Rectal smooth muscle tissue (tissue), 1 donor: ENCODE measurements at regions not wholly inside any gene's neighbourhood (a gene's known extent, or its start where the extent isn't known, plus 50 kb on each side); places are given as distances from the start of the nearest gene placed in this dataset.

Experiments used
- H3K27ac ChIP-seq: one replicate; pipeline ENCODE4 v1.7.0; 2013; ENCODE audit warnings: low read depth, low read length, inconsistent platforms
- H3K27me3 ChIP-seq: one replicate; pipeline ENCODE4 v1.7.0; 2013; ENCODE audit warnings: low read length; ENCODE audit not compliant: control insufficient read depth, insufficient read depth
- H3K36me3 ChIP-seq: one replicate; pipeline ENCODE4 v1.7.0; 2013; ENCODE audit warnings: low read length; ENCODE audit not compliant: control insufficient read depth, insufficient read depth
- H3K4me1 ChIP-seq: one replicate; pipeline ENCODE4 v1.7.0; 2013; ENCODE audit warnings: low read length; ENCODE audit not compliant: control insufficient read depth, insufficient read depth
- H3K4me3 ChIP-seq: one replicate; pipeline ENCODE4 v1.7.0; 2013; ENCODE audit warnings: low read length
- H3K9ac ChIP-seq: one replicate; pipeline ENCODE4 v1.7.0; 2013; ENCODE audit warnings: low read length

- H3K4me1 ChIP-seq, result no peaks in the 10 kb centered on the region
- H3K4me3 ChIP-seq, result no peak overlapping the region
- H3K27me3 ChIP-seq, result no peaks in the 10 kb centered on the region
- no peaks in the 10 kb centered on the region for H3K36me3 ChIP-seq
- H3K9ac ChIP-seq, result no peak overlapping the region
- no peak overlapping the region for H3K27ac ChIP-seq
Observed at GRCh38 chr7:67863911-67864310, 867.3 kb downstream of the TYW1 start.

- Histone ChIP-seq H3K4me3 (no peak overlapping the region), H3K4me1 (no peaks in the 10 kb centered on the region), H3K27me3 (no peaks in the 10 kb centered on the region), H3K9ac (no peak overlapping the region), H3K36me3 (no peaks in the 10 kb centered on the region), H3K27ac (no peak overlapping the region)
Observed at GRCh38 chr7:67866054-67866453, 869.4 kb downstream of the TYW1 start.

GRCh38 chr7:67866812-67867211 is 870.2 kb downstream of the TYW1 start:
- H3K27ac ChIP-seq, result no peak overlapping the region
- H3K4me3 ChIP-seq, result no peak overlapping the region
- no peaks in the 10 kb centered on the region for H3K27me3 ChIP-seq
- no peaks in the 10 kb centered on the region for H3K4me1 ChIP-seq
- no peaks in the 10 kb centered on the region for H3K36me3 ChIP-seq
- no peak overlapping the region for H3K9ac ChIP-seq

- Histone ChIP-seq H3K4me3 (no peak overlapping the region), H3K4me1 (no peaks in the 10 kb centered on the region), H3K36me3 (no peaks in the 10 kb centered on the region), H3K9ac (no peak overlapping the region), H3K27ac (no peak overlapping the region), H3K27me3 (no peaks in the 10 kb centered on the region)
Observed at GRCh38 chr7:67870396-67870795, 873.8 kb downstream of the TYW1 start.

GRCh38 chr7:67875558-67875957 is 878.9 kb downstream of the TYW1 start:
- Histone ChIP-seq H3K4me1 (no peaks in the 10 kb centered on the region), H3K9ac (no peak overlapping the region), H3K4me3 (no peak overlapping the region), H3K27ac (no peak overlapping the region), H3K27me3 (no peaks in the 10 kb centered on the region), H3K36me3 (no peaks in the 10 kb centered on the region)

- Histone ChIP-seq H3K27me3 (no peaks in the 10 kb centered on the region), H3K9ac (no peak overlapping the region), H3K4me3 (no peak overlapping the region), H3K36me3 (no peaks in the 10 kb centered on the region), H3K4me1 (no peaks in the 10 kb centered on the region), H3K27ac (no peak overlapping the region)
Observed at GRCh38 chr7:67878808-67879207, 882.2 kb downstream of the TYW1 start.

- no peak overlapping the region for H3K27ac ChIP-seq
- H3K4me3 ChIP-seq, result no peak overlapping the region
- H3K4me1 ChIP-seq, result no peaks in the 10 kb centered on the region
- no peaks in the 10 kb centered on the region for H3K27me3 ChIP-seq
- no peaks in the 10 kb centered on the region for H3K36me3 ChIP-seq
- H3K9ac ChIP-seq, result no peak overlapping the region
Observed at GRCh38 chr7:67882843-67883242, 886.2 kb downstream of the TYW1 start.

- no peak overlapping the region for H3K27ac ChIP-seq
- no peaks in the 10 kb centered on the region for H3K36me3 ChIP-seq
- no peak overlapping the region for H3K4me3 ChIP-seq
- no peak overlapping the region for H3K9ac ChIP-seq
- H3K27me3 ChIP-seq, result no peaks in the 10 kb centered on the region
- H3K4me1 ChIP-seq, result no peaks in the 10 kb centered on the region
Observed at GRCh38 chr7:67890316-67890715, 893.7 kb downstream of the TYW1 start.

- Histone ChIP-seq H3K4me3 (no peak overlapping the region), H3K36me3 (no peaks in the 10 kb centered on the region), H3K27ac (no peak overlapping the region)
Observed at GRCh38 chr7:67894746-67895145, 898.1 kb downstream of the TYW1 start.

GRCh38 chr7:67896721-67897120 is 900.1 kb downstream of the TYW1 start:
- no peak overlapping the region for H3K4me3 ChIP-seq
- no peaks in the 10 kb centered on the region for H3K27me3 ChIP-seq
- no peaks in the 10 kb centered on the region for H3K36me3 ChIP-seq
- H3K4me1 ChIP-seq, result no peaks in the 10 kb centered on the region
- H3K9ac ChIP-seq, result no peak overlapping the region
- H3K27ac ChIP-seq, result no peak overlapping the region

More at GRCh38 chr7:67894746-67895145, 898.1 kb downstream of the TYW1 start:
- no peak overlapping the region for H3K9ac ChIP-seq
- no peaks in the 10 kb centered on the region for H3K27me3 ChIP-seq
- no peaks in the 10 kb centered on the region for H3K4me1 ChIP-seq

GRCh38 chr7:67900456-67900855 is 903.8 kb downstream of the TYW1 start:
- Histone ChIP-seq H3K4me1 (no peaks in the 10 kb centered on the region), H3K4me3 (no peak overlapping the region), H3K36me3 (no peaks in the 10 kb centered on the region), H3K27ac (no peak overlapping the region), H3K9ac (no peak overlapping the region), H3K27me3 (no peaks in the 10 kb centered on the region)

- no peaks in the 10 kb centered on the region for H3K27me3 ChIP-seq
- no peak overlapping the region for H3K9ac ChIP-seq
- no peak overlapping the region for H3K4me3 ChIP-seq
- no peaks in the 10 kb centered on the region for H3K36me3 ChIP-seq
- H3K4me1 ChIP-seq, result no peaks in the 10 kb centered on the region
- H3K27ac ChIP-seq, result no peak overlapping the region
Observed at GRCh38 chr7:67901808-67902480, 905.3 kb downstream of the TYW1 start.

- no peaks in the 10 kb centered on the region for H3K36me3 ChIP-seq
- no peak overlapping the region for H3K4me3 ChIP-seq
- no peaks in the 10 kb centered on the region for H3K27me3 ChIP-seq
- H3K4me1 ChIP-seq, result no peaks in the 10 kb centered on the region
- H3K27ac ChIP-seq, result no peak overlapping the region
- H3K9ac ChIP-seq, result no peak overlapping the region
Observed at GRCh38 chr7:67907792-67908191, 911.2 kb downstream of the TYW1 start.
